C4-2B (cell line): ENCODE measurements at regions not wholly inside any gene's neighbourhood (a gene's known extent, or its start where the extent isn't known, plus 50 kb on each side); places are given as distances from the start of the nearest gene placed in this dataset.

Experiments
- ZFX ChIP-seq: fragments of 450-650 bp; IDR thresholded peaks from 2 replicates; pipeline ENCODE4 v1.6.1; 2017
- TF ChIP-seq, protein P1 (sequence below): fragments of 450-650 bp; conservative IDR thresholded peaks from 2 replicates; pipeline ENCODE4 v1.5.1; 2017; ENCODE audit warnings: mild to moderate bottlenecking

GRCh38 chr13:111542530-111543341 lies 222.3 kb downstream of the TEX29 start:
- TF ChIP-seq ZFX = no peak
- TF ChIP-seq, protein P1, sequence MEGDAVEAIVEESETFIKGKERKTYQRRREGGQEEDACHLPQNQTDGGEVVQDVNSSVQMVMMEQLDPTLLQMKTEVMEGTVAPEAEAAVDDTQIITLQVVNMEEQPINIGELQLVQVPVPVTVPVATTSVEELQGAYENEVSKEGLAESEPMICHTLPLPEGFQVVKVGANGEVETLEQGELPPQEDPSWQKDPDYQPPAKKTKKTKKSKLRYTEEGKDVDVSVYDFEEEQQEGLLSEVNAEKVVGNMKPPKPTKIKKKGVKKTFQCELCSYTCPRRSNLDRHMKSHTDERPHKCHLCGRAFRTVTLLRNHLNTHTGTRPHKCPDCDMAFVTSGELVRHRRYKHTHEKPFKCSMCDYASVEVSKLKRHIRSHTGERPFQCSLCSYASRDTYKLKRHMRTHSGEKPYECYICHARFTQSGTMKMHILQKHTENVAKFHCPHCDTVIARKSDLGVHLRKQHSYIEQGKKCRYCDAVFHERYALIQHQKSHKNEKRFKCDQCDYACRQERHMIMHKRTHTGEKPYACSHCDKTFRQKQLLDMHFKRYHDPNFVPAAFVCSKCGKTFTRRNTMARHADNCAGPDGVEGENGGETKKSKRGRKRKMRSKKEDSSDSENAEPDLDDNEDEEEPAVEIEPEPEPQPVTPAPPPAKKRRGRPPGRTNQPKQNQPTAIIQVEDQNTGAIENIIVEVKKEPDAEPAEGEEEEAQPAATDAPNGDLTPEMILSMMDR = no peak
